DOHH2 (cell line): ENCODE measurements at regions not wholly inside any gene's neighbourhood (a gene's known extent, or its start where the extent isn't known, plus 50 kb on each side); places are given as distances from the start of the nearest gene placed in this dataset.

Source experiments
- H3F3A ChIP-seq: fragments of 200-600 bp; sonication (generic), shearing (Covaris generic); 2 replicates; pipeline ENCODE4 v1.6.0; 2016; ENCODE audit warnings: antibody characterized with exemption, mild to moderate bottlenecking; ENCODE audit not compliant: control insufficient read depth, insufficient read depth
- H3K27ac ChIP-seq: fragments of 200-600 bp; sonication (generic); 2 replicates; pipeline ENCODE4 v1.5.1; 2014; ENCODE audit warnings: low read depth, mild to moderate bottlenecking, low read length, moderate library complexity
- H3K27me3 ChIP-seq: fragments of 200-600 bp; sonication (generic); 2 replicates; pipeline ENCODE4 v1.6.1; 2014; ENCODE audit warnings: mild to moderate bottlenecking, low read length, mixed read lengths; ENCODE audit not compliant: control insufficient read depth
- H3K36me3 ChIP-seq: fragments of 200-600 bp; sonication (generic); 2 replicates; pipeline ENCODE4 v1.6.1; 2014; ENCODE audit warnings: mild to moderate bottlenecking, low read length, moderate library complexity, mixed read lengths; ENCODE audit not compliant: control insufficient read depth
- H3K4me1 ChIP-seq: fragments of 200-600 bp; sonication (generic); 2 replicates; pipeline ENCODE4 v1.6.1; 2014; ENCODE audit warnings: mild to moderate bottlenecking, low read length, mixed read lengths; ENCODE audit not compliant: control insufficient read depth
- H3K4me2 ChIP-seq: fragments of 200-600 bp; sonication (generic); 2 replicates; pipeline ENCODE4 v1.6.0; 2014; ENCODE audit warnings: mild to moderate bottlenecking, low read length, moderate library complexity
- H3K4me3 ChIP-seq: fragments of 200-600 bp; sonication (generic); 2 replicates; pipeline ENCODE4 v1.5.1; 2014; ENCODE audit warnings: mild to moderate bottlenecking, low read length, mixed read lengths
- H3K79me2 ChIP-seq: fragments of 200-600 bp; sonication (generic); 2 replicates; pipeline ENCODE4 v1.6.1; 2014; ENCODE audit warnings: mild to moderate bottlenecking, low read length, mixed read lengths; ENCODE audit not compliant: control insufficient read depth
- H3K9me2 ChIP-seq: fragments of 200-600 bp; sonication (generic); replicated peaks from 2 replicates; pipeline ENCODE4 v1.6.1; 2014; ENCODE audit warnings: mild to moderate bottlenecking, low read length, mixed read lengths; ENCODE audit not compliant: control insufficient read depth
- H3K9me3 ChIP-seq: fragments of 200-600 bp; sonication (generic); 2 replicates; pipeline ENCODE4 v1.6.1; 2014; ENCODE audit warnings: antibody characterized with exemption, low read length, mixed read lengths; ENCODE audit not compliant: control insufficient read depth, insufficient read depth
- H4K20me1 ChIP-seq: fragments of 200-600 bp; sonication (generic); 2 replicates; pipeline ENCODE4 v1.6.0; 2014; ENCODE audit warnings: low read depth, mild to moderate bottlenecking, antibody characterized with exemption, low read length, moderate library complexity; ENCODE audit not compliant: control insufficient read depth, insufficient read depth
- EZH2phosphoT487 ChIP-seq: fragments of 200-600 bp; sonication (generic); IDR thresholded peaks from 2 replicates; pipeline ENCODE4 v1.6.1; 2017; ENCODE audit warnings: borderline replicate concordance, mild to moderate bottlenecking, antibody characterized with exemption, low read length, moderate library complexity, mixed read lengths
- TF ChIP-seq, protein P1 (sequence below): fragments of 200-600 bp; sonication (generic); IDR thresholded peaks from one replicate; pipeline ENCODE4 v1.5.1; 2014; ENCODE audit warnings: antibody characterized with exemption, mild to moderate bottlenecking, low read depth, low read length; ENCODE audit not compliant: poor library complexity, severe bottlenecking

DNA sequence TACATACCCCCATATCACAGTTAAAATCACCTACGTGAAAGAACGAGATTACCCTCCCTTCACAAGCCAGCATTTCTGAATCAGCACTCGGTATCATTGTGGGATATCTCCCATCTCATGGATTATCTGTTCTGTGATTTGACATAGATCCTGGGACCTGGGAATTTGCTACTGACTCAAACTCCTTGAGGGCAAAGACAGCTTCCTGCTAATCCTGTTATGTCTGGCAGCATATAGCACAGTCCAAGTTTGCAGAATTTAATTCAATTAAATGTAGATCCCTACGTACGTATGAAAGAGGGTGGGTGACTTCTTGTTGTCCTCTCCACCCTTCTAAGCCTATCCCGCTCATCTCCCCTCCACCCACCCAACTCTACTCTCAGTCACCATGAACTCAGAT lies 476.5 kb downstream of the KLF5 start:
- Histone ChIP-seq H3K9me3 (no peaks in the 10 kb centered on the region), H3K27me3 (no peaks in the 10 kb centered on the region), H3K27ac (no peak overlapping the region), H3F3A (no peaks in the 10 kb centered on the region), H3K4me1 (no peaks in the 10 kb centered on the region), H3K4me2 (no peak overlapping the region), H3K4me3 (no peak overlapping the region), H3K79me2 (no peaks in the 10 kb centered on the region), H3K36me3 (no peaks in the 10 kb centered on the region), H3K9me2 (no peaks in the 10 kb centered on the region), H4K20me1 (no peaks in the 10 kb centered on the region)
- TF ChIP-seq EZH2phosphoT487: no peak
- TF ChIP-seq, protein P1, sequence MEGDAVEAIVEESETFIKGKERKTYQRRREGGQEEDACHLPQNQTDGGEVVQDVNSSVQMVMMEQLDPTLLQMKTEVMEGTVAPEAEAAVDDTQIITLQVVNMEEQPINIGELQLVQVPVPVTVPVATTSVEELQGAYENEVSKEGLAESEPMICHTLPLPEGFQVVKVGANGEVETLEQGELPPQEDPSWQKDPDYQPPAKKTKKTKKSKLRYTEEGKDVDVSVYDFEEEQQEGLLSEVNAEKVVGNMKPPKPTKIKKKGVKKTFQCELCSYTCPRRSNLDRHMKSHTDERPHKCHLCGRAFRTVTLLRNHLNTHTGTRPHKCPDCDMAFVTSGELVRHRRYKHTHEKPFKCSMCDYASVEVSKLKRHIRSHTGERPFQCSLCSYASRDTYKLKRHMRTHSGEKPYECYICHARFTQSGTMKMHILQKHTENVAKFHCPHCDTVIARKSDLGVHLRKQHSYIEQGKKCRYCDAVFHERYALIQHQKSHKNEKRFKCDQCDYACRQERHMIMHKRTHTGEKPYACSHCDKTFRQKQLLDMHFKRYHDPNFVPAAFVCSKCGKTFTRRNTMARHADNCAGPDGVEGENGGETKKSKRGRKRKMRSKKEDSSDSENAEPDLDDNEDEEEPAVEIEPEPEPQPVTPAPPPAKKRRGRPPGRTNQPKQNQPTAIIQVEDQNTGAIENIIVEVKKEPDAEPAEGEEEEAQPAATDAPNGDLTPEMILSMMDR: no peak

DNA sequence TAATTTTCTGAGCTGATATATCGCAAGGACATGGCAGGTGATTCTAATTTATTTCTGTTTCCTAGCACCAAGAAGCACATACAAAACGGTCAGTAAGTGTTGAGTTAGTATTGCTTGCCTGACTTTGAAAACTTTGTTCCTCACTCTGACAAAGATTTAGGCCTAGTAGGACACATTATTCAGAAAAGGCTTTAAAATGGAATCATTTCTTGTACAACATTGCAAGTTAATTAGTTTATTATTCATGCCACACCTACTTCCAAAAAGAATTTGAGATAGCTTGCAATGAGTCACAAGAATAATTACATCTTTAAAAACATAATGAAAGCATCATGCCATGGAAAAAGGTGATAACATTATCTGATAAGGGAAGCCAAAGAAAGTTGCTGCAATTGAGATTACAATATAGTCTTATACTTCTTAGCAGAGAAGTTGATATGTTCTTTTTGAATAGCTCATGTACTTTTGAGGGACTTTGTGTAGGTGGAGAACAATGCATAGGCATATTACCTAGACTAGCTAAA lies 474.2 kb downstream of the KLF5 start:
- Histone ChIP-seq H3K9me3 (no peaks in the 10 kb centered on the region), H3K4me3 (no peak overlapping the region), H3K36me3 (no peaks in the 10 kb centered on the region), H3K27me3 (no peaks in the 10 kb centered on the region), H3K4me2 (no peak overlapping the region), H3K9me2 (no peaks in the 10 kb centered on the region), H3K4me1 (no peaks in the 10 kb centered on the region), H4K20me1 (no peaks in the 10 kb centered on the region), H3F3A (no peaks in the 10 kb centered on the region), H3K27ac (no peak overlapping the region), H3K79me2 (no peaks in the 10 kb centered on the region)
- TF ChIP-seq, protein P1: no peak
- no peak for TF ChIP-seq EZH2phosphoT487

DNA sequence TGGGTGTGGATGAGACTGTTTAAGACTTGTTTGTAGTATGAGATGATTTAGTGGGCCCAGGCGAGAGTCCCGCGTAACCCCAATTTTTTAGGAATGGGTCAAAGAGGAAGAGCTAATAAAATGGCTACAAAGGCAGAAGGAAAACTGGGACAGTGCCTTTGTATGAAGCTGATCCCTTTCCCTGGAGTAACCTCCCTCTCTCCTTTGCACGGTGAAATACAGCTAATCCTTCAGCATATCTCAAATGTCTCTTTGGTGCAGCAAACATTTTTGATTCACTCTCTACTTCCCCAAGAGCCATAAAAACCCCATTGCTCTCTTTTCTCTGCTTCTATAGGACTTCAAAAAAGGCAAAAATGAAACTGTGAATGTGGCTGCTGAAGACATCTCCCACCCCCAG lies 473.8 kb downstream of the KLF5 start:
- H3K79me2 ChIP-seq: no peaks in the 10 kb centered on the region
- no peaks in the 10 kb centered on the region for H3K9me3 ChIP-seq
- H3K27me3 ChIP-seq: no peaks in the 10 kb centered on the region
- no peaks in the 10 kb centered on the region for H3K36me3 ChIP-seq
- H3K4me3 ChIP-seq: no peak overlapping the region
- H3K27ac ChIP-seq: no peak overlapping the region
- no peaks in the 10 kb centered on the region for H3F3A ChIP-seq
- H4K20me1 ChIP-seq: no peaks in the 10 kb centered on the region
- no peaks in the 10 kb centered on the region for H3K4me1 ChIP-seq
- TF ChIP-seq, protein P1: no peak
- no peak for TF ChIP-seq EZH2phosphoT487
- H3K9me2 ChIP-seq: no peaks in the 10 kb centered on the region
- H3K4me2 ChIP-seq: no peak overlapping the region
